Stimulated activated CD4-positive, alpha-beta T cell treated with anti-CD3 and anti-CD28 coated beads, TNF-alpha, amount 100 ng/mL, for 24 hours (primary cell): ENCODE measurements at regions not wholly inside any gene's neighbourhood (a gene's known extent, or its start where the extent isn't known, plus 50 kb on each side); places are given as distances from the start of the nearest gene placed in this dataset.

ENCODE experiments used
- DNase-seq, 3 experiments: peaks; one replicate each; pipeline ENCODE4 v3.0.0-alpha.2; 2020; ENCODE audit warnings: low read depth in 3 of 3

GRCh38 chr12:46910830-46911229, 85.0 kb upstream of the SLC38A4 start:
- no peak for DNase-seq

GRCh38 chr12:46914336-46914735, 88.5 kb upstream of the SLC38A4 start:
- DNase-seq, result no peak

- no peak for DNase-seq
Measured at GRCh38 chr12:46915082-46915481, 89.3 kb upstream of the SLC38A4 start.

GRCh38 chr12:46915836-46916235, 90.0 kb upstream of the SLC38A4 start:
- no peak for DNase-seq

GRCh38 chr12:46916796-46917419, 91.1 kb upstream of the SLC38A4 start:
- no peak for DNase-seq

- no peak for DNase-seq
Measured at GRCh38 chr12:46917821-46918220, 92.0 kb upstream of the SLC38A4 start.

GRCh38 chr12:46918631-46919030, 92.8 kb upstream of the SLC38A4 start:
- DNase-seq, result no peak

- no peak for DNase-seq
Measured at GRCh38 chr12:46919666-46920400, 94.0 kb upstream of the SLC38A4 start.

GRCh38 chr12:46920499-46920898, 94.7 kb upstream of the SLC38A4 start:
- DNase-seq, result no peak

GRCh38 chr12:46921048-46921763, 95.4 kb upstream of the SLC38A4 start:
- no peak for DNase-seq

GRCh38 chr12:46921764-46922133, 96.0 kb upstream of the SLC38A4 start:
- DNase-seq, result no peak

- DNase-seq, result no peak
Measured at GRCh38 chr12:46926526-46926925, 100.7 kb upstream of the SLC38A4 start.

GRCh38 chr12:46930101-46930500, 104.3 kb upstream of the SLC38A4 start:
- DNase-seq, result no peak

- DNase-seq, result no peak
Measured at GRCh38 chr12:46933947-46934346, 108.2 kb upstream of the SLC38A4 start.

GRCh38 chr12:46934374-46935111, 108.7 kb upstream of the SLC38A4 start:
- no peak for DNase-seq

- DNase-seq, result no peak
Measured at GRCh38 chr12:46935271-46935847, 109.6 kb upstream of the SLC38A4 start.

GRCh38 chr12:46936042-46936441, 110.2 kb upstream of the SLC38A4 start:
- DNase-seq, result no peak

GRCh38 chr12:46938071-46938678, 112.4 kb upstream of the SLC38A4 start:
- DNase-seq, result no peak

GRCh38 chr12:46941981-46942380, 116.2 kb upstream of the SLC38A4 start:
- no peak for DNase-seq

- no peak for DNase-seq
Measured at GRCh38 chr12:46942579-46942978, 116.8 kb upstream of the SLC38A4 start.

- no peak for DNase-seq
Measured at GRCh38 chr12:46944088-46944487, 118.3 kb upstream of the SLC38A4 start.
